ENCODE measurements at regions not wholly inside any gene's neighbourhood (a gene's known extent, or its start where the extent isn't known, plus 50 kb on each side); places are given as distances from the start of the nearest gene placed in this dataset.

- no peak for TF ChIP-seq EZH2phosphoT487 (IDR thresholded peaks at IDR 0.05; ENCODE audit: low read length)
- no peak for TF ChIP-seq CTCF (IDR thresholded peaks at IDR 0.05; ENCODE audit: low read length)
- TF ChIP-seq EZH2 (optimal IDR thresholded peaks at IDR 0.05; ENCODE audit: low read depth, low read length), result no peak
- Histone ChIP-seq H2AFZ (ENCODE audit: low read length) (no peak overlapping the region), H3K4me3 (ENCODE audit: low read length) (no peak overlapping the region), H3K27ac (ENCODE audit: low read length) (no peak overlapping the region), H3K9ac (ENCODE audit: low read length) (no peak overlapping the region), H3K4me2 (ENCODE audit: low read depth, low read length) (no peak overlapping the region), H3F3A (ENCODE audit: insufficient read depth, low read length) (no peaks in the 10 kb centered on the region), H3K9me3 (replicated peaks; ENCODE audit: insufficient read depth, low read length) (no peaks in the 10 kb centered on the region), H3K9me2 (replicated peaks; ENCODE audit: insufficient read depth, low read length) (no peaks in the 10 kb centered on the region), H4K20me1 (ENCODE audit: insufficient read depth, low read length) (no peaks in the 10 kb centered on the region), H3K4me1 (ENCODE audit: low read length) (no peaks in the 10 kb centered on the region), H3K79me2 (ENCODE audit: low read length) (no peaks in the 10 kb centered on the region), H3K27me3 (replicated peaks; ENCODE audit: insufficient read depth, low read length) (no peaks in the 10 kb centered on the region), H3K36me3 (replicated peaks; ENCODE audit: insufficient read depth, low read length) (no peaks in the 10 kb centered on the region)
- DNase-seq, result no peak
Observed at GRCh38 chr6:14040042-14040441, 77.5 kb upstream of the CD83 start.

DNA sequence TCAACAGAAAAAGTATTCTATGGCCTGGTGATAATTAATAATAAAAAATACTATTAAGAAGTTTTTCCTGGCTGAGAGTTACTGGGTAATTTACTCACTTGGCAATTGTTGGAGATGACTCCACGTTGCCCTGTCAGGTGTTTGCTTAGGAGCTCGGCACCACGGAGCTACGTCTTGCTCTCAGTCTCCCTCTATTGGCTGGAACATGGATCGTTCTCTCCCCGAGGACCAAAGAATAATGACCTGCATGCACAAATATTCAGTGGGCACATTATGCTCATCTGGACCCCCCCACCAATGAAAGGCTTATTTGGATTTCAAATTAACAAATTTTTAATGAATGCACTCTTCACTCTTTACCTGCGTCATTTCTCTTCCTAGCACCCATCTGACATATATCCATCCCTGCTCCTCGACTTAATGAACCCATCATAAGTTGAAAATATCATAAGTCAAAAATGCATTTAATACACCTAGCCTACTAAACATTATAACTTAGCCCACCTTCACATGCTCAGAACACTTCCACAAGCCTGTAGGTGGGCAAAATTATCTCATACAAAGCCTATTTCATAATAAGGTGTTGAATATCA, 71.0 kb upstream of the CD83 start:
- Histone ChIP-seq H3K9ac (ENCODE audit: low read length) (no peak overlapping the region), H3K36me3 (replicated peaks; ENCODE audit: insufficient read depth, low read length) (no peaks in the 10 kb centered on the region), H3K79me2 (ENCODE audit: low read length) (no peaks in the 10 kb centered on the region), H2AFZ (ENCODE audit: low read length) (no peak overlapping the region), H3K9me2 (replicated peaks; ENCODE audit: insufficient read depth, low read length) (no peaks in the 10 kb centered on the region), H3K4me2 (ENCODE audit: low read depth, low read length) (no peak overlapping the region), H3K9me3 (replicated peaks; ENCODE audit: insufficient read depth, low read length) (no peaks in the 10 kb centered on the region), H3K27ac (ENCODE audit: low read length) (no peak overlapping the region), H3K27me3 (replicated peaks; ENCODE audit: insufficient read depth, low read length) (no peaks in the 10 kb centered on the region), H3K4me3 (ENCODE audit: low read length) (no peak overlapping the region), H3F3A (ENCODE audit: insufficient read depth, low read length) (no peaks in the 10 kb centered on the region), H3K4me1 (ENCODE audit: low read length) (no peaks in the 10 kb centered on the region), H4K20me1 (ENCODE audit: insufficient read depth, low read length) (no peaks in the 10 kb centered on the region)
- peak; percentile 64 for DNase-seq
- TF ChIP-seq CTCF (IDR thresholded peaks at IDR 0.05; ENCODE audit: low read length) (peak; percentile 63), EZH2 (optimal IDR thresholded peaks at IDR 0.05; ENCODE audit: low read depth, low read length) (no peak), EZH2phosphoT487 (IDR thresholded peaks at IDR 0.05; ENCODE audit: low read length) (no peak)

DNA sequence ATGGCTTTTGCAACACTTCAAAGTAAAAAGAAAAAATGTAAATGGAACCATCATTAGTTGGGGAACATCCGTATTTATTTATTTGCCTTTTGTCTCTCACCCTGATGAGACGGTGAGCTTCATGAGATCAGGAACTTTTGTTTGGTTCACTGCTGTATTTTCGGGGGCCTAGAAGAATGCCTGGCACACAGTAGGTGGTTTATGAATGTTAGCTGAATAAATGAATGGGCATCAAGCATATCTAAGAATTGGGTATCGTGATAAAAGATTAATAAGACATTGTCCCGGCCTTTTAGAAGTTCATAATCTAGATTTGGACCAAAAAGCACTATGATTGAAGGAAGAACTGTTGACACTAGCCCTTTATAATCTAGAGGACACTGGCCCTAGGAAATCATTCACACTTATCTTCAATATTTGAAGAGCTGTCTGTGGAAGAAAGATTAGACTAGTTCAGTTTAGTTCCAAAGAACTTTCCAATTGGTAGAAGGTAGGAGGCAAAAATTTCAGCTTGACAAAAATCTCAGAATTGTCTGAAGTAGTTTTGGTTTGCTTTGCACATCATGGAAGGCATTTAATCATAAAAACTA, 70.3 kb upstream of the CD83 start:
- H3K79me2 ChIP-seq (ENCODE audit: low read length), result no peaks in the 10 kb centered on the region
- no peak overlapping the region for H3K4me2 ChIP-seq (ENCODE audit: low read depth, low read length)
- no peaks in the 10 kb centered on the region for H3K27me3 ChIP-seq (replicated peaks; ENCODE audit: insufficient read depth, low read length)
- no peaks in the 10 kb centered on the region for H3F3A ChIP-seq (ENCODE audit: insufficient read depth, low read length)
- DNase-seq, result no peak
- no peaks in the 10 kb centered on the region for H3K9me2 ChIP-seq (replicated peaks; ENCODE audit: insufficient read depth, low read length)
- H2AFZ ChIP-seq (ENCODE audit: low read length), result no peak overlapping the region
- H3K9me3 ChIP-seq (replicated peaks; ENCODE audit: insufficient read depth, low read length), result no peaks in the 10 kb centered on the region
- H3K9ac ChIP-seq (ENCODE audit: low read length), result no peak overlapping the region
- H3K4me1 ChIP-seq (ENCODE audit: low read length), result no peaks in the 10 kb centered on the region
- TF ChIP-seq CTCF (IDR thresholded peaks at IDR 0.05; ENCODE audit: low read length), result no peak
- TF ChIP-seq EZH2 (optimal IDR thresholded peaks at IDR 0.05; ENCODE audit: low read depth, low read length), result no peak
- no peak for TF ChIP-seq EZH2phosphoT487 (IDR thresholded peaks at IDR 0.05; ENCODE audit: low read length)
- H3K4me3 ChIP-seq (ENCODE audit: low read length), result no peak overlapping the region
- no peaks in the 10 kb centered on the region for H3K36me3 ChIP-seq (replicated peaks; ENCODE audit: insufficient read depth, low read length)
- H4K20me1 ChIP-seq (ENCODE audit: insufficient read depth, low read length), result no peaks in the 10 kb centered on the region
- no peak overlapping the region for H3K27ac ChIP-seq (ENCODE audit: low read length)

Measured in MM.1S (cell line).